GM10248 (cell line): ENCODE measurements at regions not wholly inside any gene's neighbourhood (a gene's known extent, or its start where the extent isn't known, plus 50 kb on each side); places are given as distances from the start of the nearest gene placed in this dataset.

Source experiments
- CTCF ChIA-PET: fragments of 300-600 bp; sonication (Branson Sonifier 250); formaldehyde crosslinking; extraction: SDS; loops from one replicate; lab custom pipeline; 2021; ENCODE audit warnings: antibody characterized with exemption; lab: Yijun Ruan, JAX
- POLR2A ChIA-PET: fragments of 350-650 bp; sonication (Branson Sonifier 250); formaldehyde crosslinking; extraction: SDS; loops from one replicate; lab custom pipeline; 2020; ENCODE audit warnings: antibody characterized with exemption; lab: Yijun Ruan, JAX
- DNase-seq: peaks from one replicate; pipeline ENCODE4 v3.0.0; 2012; ENCODE audit errors: extremely low spot score
- CTCF ChIP-seq: IDR thresholded peaks from 2 replicates; pipeline ENCODE4 v1.5.1; 2012; ENCODE audit warnings: mild to moderate bottlenecking, low read depth; ENCODE audit errors: extremely low read depth, missing control alignments, control extremely low read depth

DNA sequence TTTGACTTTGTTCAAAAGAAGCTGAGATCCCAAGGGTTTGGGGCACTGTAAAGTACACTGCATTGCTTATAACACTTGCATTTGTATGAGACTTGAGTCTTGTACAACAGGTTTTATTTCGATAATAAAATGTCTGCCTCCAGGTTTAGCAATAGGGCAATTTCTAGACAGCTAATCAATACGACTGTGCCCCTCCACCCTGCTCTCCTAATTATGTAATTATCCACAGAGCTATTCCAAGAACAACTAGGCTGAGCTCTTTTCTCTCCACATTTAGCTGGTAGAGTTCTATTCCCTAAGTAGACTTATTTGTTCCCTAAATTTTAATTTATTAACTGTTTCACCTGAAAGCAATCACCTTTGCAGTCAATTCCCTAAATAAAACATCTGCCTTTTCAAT lies 52.9 kb upstream of the LINC00305 start:
- ChIA-PET POLR2A (no interaction called here), CTCF (interaction anchor here (0.9 to 1.4 kb wide), 4 partner anchors 16 to 40 kb away, joined by 3 to 4 read pairs (median 3); no protein-coding TSS in a partner anchor)
- no peak for DNase-seq
- TF ChIP-seq CTCF: no peak

GRCh38 chr18:64199581-64199980 lies 50.7 kb upstream of the LINC00305 start:
- POLR2A ChIA-PET: no interaction called here
- TF ChIP-seq CTCF: no peak
- no peak for DNase-seq
- CTCF ChIA-PET: interaction anchor here (0.9 kb wide), 1 partner anchor 17 kb away, joined by 4 read pairs; no protein-coding TSS in a partner anchor
